Heart left ventricle (tissue), 16 donors: ENCODE measurements at regions not wholly inside any gene's neighbourhood (a gene's known extent, or its start where the extent isn't known, plus 50 kb on each side); places are given as distances from the start of the nearest gene placed in this dataset.

Experiments used
- ATAC-seq, 4 donors: fragments of 200-7000 bp; cut with Tn5 transposase; one replicate each; pipeline ENCODE4 v1.9.1; 2020 to 2022; ENCODE audit warnings: moderate library complexity in 4 of 4, mild to moderate bottlenecking in 3 of 4, moderate number of reproducible peaks in 1 of 4
- DNase-seq, 5 donors: peaks; one replicate each; pipeline ENCODE4 v3.0.0-alpha.2; 2020
- H3K27ac ChIP-seq, 12 donors: fragments of 200-600 bp; sonication (generic) in 4 of 12; one replicate each; pipeline versions ENCODE4 v1.5.0 to v1.8.0; 2016 to 2022; ENCODE audit warnings: mild to moderate bottlenecking in 2 of 12
- H3K27me3 ChIP-seq, 9 donors: fragments of 200-600 bp; sonication (generic) in 2 of 9; one replicate each; pipeline versions ENCODE4 v1.5.1 to v1.8.0; 2016 to 2022; ENCODE audit warnings: mild to moderate bottlenecking in 3 of 9
- H3K36me3 ChIP-seq, 9 donors: fragments of 200-600 bp; sonication (generic) in 2 of 9; one replicate each; pipeline versions ENCODE4 v1.5.0 to v1.8.0; 2018 to 2022; ENCODE audit warnings: mild to moderate bottlenecking in 2 of 9
- H3K4me1 ChIP-seq, 12 donors: fragments of 200-600 bp; sonication (generic) in 4 of 12; one replicate each; pipeline versions ENCODE4 v1.5.0 to v1.8.0; 2016 to 2022; ENCODE audit warnings: mild to moderate bottlenecking in 3 of 12
- H3K4me3 ChIP-seq, 12 donors: fragments of 200-600 bp; sonication (generic) in 4 of 12; one replicate each; pipeline versions ENCODE4 v1.5.0 to v1.8.0; 2017 to 2022; ENCODE audit warnings: mild to moderate bottlenecking in 9 of 12, moderate library complexity in 4 of 12
- H3K9me3 ChIP-seq, 12 donors: fragments of 200-600 bp; sonication (generic) in 4 of 12; one replicate each; pipeline versions ENCODE4 v1.5.0 to v1.8.0; 2016 to 2022; ENCODE audit warnings: mild to moderate bottlenecking in 1 of 12
- POLR2A ChIP-seq, 2 donors: fragments of 450-650 bp; IDR thresholded peaks; one replicate each; pipeline ENCODE4 v1.6.1; 2017; ENCODE audit warnings: antibody characterized with exemption in 2 of 2, mild to moderate bottlenecking in 2 of 2, moderate library complexity in 2 of 2
- WGBS, 4 donors: extraction: QIAGEN DNeasy Blood & Tissue Kit in 2 of 4; methylation state at CpG; one replicate each; pipeline versions ENCODE4 v1.1.5 to v1.1.7; 2013 to 2018; 5-methylcytosine and 5-hydroxymethylcytosine counted together
- intact Hi-C, 10 donors: fragments of 100-400 bp; cut with DNase I; formaldehyde crosslinking; loops; one replicate each; pipeline versions ENCODE4 v1.11.1 to v1.14.2; 2022
- TF ChIP-seq, protein P1 (sequence below), 12 donors: fragments of 200-600 bp; sonication (generic) in 4 of 12; IDR thresholded peaks; one replicate each; pipeline versions ENCODE4 v1.5.0 to v1.8.0; 2018 to 2022; ENCODE audit warnings: antibody characterized with exemption in 12 of 12, mild to moderate bottlenecking in 5 of 12
- donor health status: ischemic (EF 13 %, LVEDD 7.1; RV severe dilation, severe dysfunction).
- donor health status: healthy with polysubstance abuse.
- donor health status: DM: no; HTN: yes; CAD: no.
- donor health status: DM: no; HTN: no; CAD: no.
- donor health status: ischemic (EF 25% LVEDD 6.9; RV normal size, moderate dysfunction).
- donor health status: ischemic (EF 25% LVEDD 5.7; RV mildly dilated, moderate dysfunction).
- donor health status: healthy.
- donor health status: DM: yes; HTN: yes; CAD: no.
- donor health status: ischemic (EF 35%, LVEDD 5.7; RV mildly dilated, moderate dysfunction).
- donor health status: nonischemic (EF 11% LVEDD 7.7; RV severe dilation, severe dysfunction).
- donor health status: DM: yes; HTN: yes; CAD: no.
- donor health status: PGD.
- donor health status: ischemic (EF 29% LVEDD 5.4; RV normal size, mild dysfunction).
- donor health status: nonischemic (EF 23%, LVEDD 6.1; RV moderate dilation, normal function).

DNA sequence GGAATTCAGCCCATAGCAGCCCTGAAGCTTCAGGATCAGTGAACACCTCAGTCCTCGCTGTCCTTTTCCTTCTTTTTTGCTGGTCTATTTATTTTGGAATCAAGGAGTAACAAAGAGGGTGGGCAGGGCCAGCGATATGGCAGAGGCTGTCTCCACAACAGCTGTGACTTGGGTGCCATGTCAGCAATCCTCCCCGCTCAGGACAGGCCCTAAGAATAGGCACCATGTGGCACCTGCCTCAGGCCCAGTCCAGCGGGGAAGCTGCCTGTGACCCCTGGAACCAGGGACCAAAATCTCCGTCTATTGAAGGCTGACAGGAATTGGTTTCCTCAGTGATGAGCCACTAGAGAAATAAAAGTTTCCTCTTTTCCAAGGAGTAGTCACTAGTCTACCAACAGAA, 58.6 kb upstream of the TNR start:
- Histone ChIP-seq H3K4me1 (peaks cover 0 to 30% (median 0%) of the 10 kb centered on the region in 12 donors), H3K27me3 (no peaks in the 10 kb centered on the region), H3K4me3 (no peak overlapping the region), H3K9me3 (peaks cover 0 to 5% (median 0%) of the 10 kb centered on the region in 12 donors), H3K36me3 (no peaks in the 10 kb centered on the region), H3K27ac (peak overlapping the region in 1 of 12 donors; percentile 39)
- DNase-seq (no peak), ATAC-seq (peak in 3 of 4 donors; percentile 43 to 57 (median 56))
- 53 to 64% (median 59%) methylated on average over 5 of the region's 5 CpGs for WGBS, 4 donors
- TF ChIP-seq, protein P1, sequence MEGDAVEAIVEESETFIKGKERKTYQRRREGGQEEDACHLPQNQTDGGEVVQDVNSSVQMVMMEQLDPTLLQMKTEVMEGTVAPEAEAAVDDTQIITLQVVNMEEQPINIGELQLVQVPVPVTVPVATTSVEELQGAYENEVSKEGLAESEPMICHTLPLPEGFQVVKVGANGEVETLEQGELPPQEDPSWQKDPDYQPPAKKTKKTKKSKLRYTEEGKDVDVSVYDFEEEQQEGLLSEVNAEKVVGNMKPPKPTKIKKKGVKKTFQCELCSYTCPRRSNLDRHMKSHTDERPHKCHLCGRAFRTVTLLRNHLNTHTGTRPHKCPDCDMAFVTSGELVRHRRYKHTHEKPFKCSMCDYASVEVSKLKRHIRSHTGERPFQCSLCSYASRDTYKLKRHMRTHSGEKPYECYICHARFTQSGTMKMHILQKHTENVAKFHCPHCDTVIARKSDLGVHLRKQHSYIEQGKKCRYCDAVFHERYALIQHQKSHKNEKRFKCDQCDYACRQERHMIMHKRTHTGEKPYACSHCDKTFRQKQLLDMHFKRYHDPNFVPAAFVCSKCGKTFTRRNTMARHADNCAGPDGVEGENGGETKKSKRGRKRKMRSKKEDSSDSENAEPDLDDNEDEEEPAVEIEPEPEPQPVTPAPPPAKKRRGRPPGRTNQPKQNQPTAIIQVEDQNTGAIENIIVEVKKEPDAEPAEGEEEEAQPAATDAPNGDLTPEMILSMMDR (IDR thresholded peaks at IDR 0.05): no peak
- no peak for TF ChIP-seq POLR2A (IDR thresholded peaks at IDR 0.05)
- intact Hi-C loops: no loop called here

DNA sequence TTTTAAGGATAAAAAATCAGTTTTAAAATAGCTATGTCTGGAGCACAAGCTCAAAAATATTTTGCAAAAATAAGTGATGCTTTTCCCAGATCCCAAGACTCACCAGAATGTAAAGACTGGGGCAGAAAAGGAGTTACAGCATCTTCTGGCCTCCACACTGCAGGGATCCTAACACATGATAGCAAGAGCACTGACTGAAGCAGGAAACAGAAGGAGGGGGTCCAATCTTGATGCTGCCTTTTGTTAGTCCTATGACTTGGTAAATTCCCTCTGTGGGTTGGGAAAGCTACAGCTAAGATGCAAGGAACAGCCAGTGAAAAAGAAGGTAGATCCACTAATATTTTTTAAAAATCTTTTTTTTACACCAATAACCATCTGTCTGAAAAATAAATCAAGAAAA, 54.2 kb upstream of the TNR start:
- H3K27ac ChIP-seq: no peak overlapping the region
- H3K9me3 ChIP-seq: peaks cover 0 to 5% (median 0%) of the 10 kb centered on the region in 12 donors
- intact Hi-C loops: no loop called here
- H3K36me3 ChIP-seq: no peaks in the 10 kb centered on the region
- no peak overlapping the region for H3K4me3 ChIP-seq
- no peak for DNase-seq
- no peaks in the 10 kb centered on the region for H3K27me3 ChIP-seq
- no peak for ATAC-seq
- TF ChIP-seq, protein P1 (IDR thresholded peaks at IDR 0.05): no peak
- TF ChIP-seq POLR2A (IDR thresholded peaks at IDR 0.05): no peak
- peaks cover 0 to 20% (median 0%) of the 10 kb centered on the region in 12 donors for H3K4me1 ChIP-seq

DNA sequence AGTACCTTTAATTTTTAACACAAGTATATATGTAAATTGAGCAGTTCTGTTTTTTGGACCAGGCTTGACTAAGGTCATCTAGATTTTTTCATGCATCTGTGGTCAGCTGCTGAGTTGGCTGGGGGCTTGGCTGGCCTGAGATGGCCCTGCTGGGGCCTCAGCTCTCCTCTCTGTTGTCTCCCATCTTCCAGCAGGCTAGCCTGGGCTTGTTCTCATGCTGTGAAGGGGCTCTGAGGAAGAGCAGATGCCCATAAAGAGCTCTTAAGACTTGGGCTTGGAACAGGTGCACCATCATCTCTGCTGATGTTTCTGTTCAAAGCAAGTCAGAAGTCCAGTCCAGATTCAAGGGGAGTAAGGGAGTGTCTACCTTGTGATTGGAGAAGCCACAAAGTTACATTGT, 51.2 kb upstream of the TNR start:
- Histone ChIP-seq H3K4me3 (no peak overlapping the region), H3K27me3 (no peaks in the 10 kb centered on the region), H3K36me3 (no peaks in the 10 kb centered on the region), H3K4me1 (peaks cover 0 to 13% (median 0%) of the 10 kb centered on the region in 12 donors), H3K9me3 (peaks cover 0 to 5% (median 0%) of the 10 kb centered on the region in 12 donors), H3K27ac (no peak overlapping the region)
- DNase-seq: no peak
- TF ChIP-seq POLR2A (IDR thresholded peaks at IDR 0.05): no peak
- intact Hi-C loops: no loop called here
- no peak for ATAC-seq

DNA sequence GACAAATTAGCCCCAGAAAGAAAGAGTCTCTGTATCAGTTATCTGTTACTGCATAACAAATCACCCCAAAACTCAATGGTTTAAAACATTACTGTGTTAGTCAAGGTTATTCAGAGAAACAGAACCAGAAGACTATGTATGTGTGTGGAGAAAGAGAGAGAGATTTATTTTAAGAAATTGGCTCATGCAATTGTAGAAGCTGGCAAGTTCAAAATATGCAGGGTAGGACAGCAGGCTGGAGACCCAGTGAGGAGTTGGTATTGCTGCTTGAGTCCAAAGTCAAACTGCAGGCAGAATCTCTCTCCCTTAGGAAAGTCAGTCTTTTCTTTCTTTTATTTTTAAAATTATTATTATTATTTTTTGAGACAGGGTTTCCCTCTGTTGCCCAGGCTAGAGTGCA, 50.2 kb upstream of the TNR start:
- Histone ChIP-seq H3K36me3 (no peaks in the 10 kb centered on the region), H3K27me3 (no peaks in the 10 kb centered on the region), H3K4me3 (no peak overlapping the region), H3K4me1 (peaks cover 0 to 13% (median 0%) of the 10 kb centered on the region in 12 donors), H3K9me3 (peaks cover 0 to 5% (median 0%) of the 10 kb centered on the region in 12 donors), H3K27ac (peak overlapping the region in 2 of 12 donors; percentile 44 to 68)
- intact Hi-C loops: no loop called here
- peak; percentile 61 to 86 (median 83) for ATAC-seq
- DNase-seq: no peak
- TF ChIP-seq, protein P1 (IDR thresholded peaks at IDR 0.05): no peak
- no peak for TF ChIP-seq POLR2A (IDR thresholded peaks at IDR 0.05)
